GM23338 (cell line): ENCODE measurements at regions not wholly inside any gene's neighbourhood (a gene's known extent, or its start where the extent isn't known, plus 50 kb on each side); places are given as distances from the start of the nearest gene placed in this dataset.

Experiments
- ATAC-seq: fragments of 200-7000 bp; cut with Tn5 transposase; 3 replicates; pipeline ENCODE4 v1.9.1; 2020
- DNase-seq: peaks from one replicate; pipeline ENCODE4 v3.0.0-alpha.2; 2015; ENCODE audit warnings: low spot score
- H2AFZ ChIP-seq: fragments of 200-600 bp; sonication (generic); 2 replicates; pipeline ENCODE4 v1.8.0; 2016; ENCODE audit warnings: antibody characterized with exemption, mild to moderate bottlenecking, moderate library complexity
- H3F3A ChIP-seq: fragments of 200-600 bp; sonication (generic); replicated peaks from 2 replicates; pipeline ENCODE4 v1.8.0; 2017; ENCODE audit warnings: antibody characterized with exemption, mixed run types, low read depth
- H3K27ac ChIP-seq: fragments of 200-600 bp; sonication (generic); 2 replicates; pipeline ENCODE4 v1.6.1; 2016; ENCODE audit warnings: low read depth
- H3K27me3 ChIP-seq: fragments of 200-600 bp; sonication (generic); 2 replicates; pipeline ENCODE4 v1.8.0; 2016; ENCODE audit warnings: mild to moderate bottlenecking, mixed run types, moderate library complexity; ENCODE audit not compliant: insufficient read depth
- H3K36me3 ChIP-seq: fragments of 200-600 bp; sonication (generic); 2 replicates; pipeline ENCODE4 v1.8.0; 2016; ENCODE audit warnings: mild to moderate bottlenecking; ENCODE audit not compliant: insufficient read depth
- H3K4me1 ChIP-seq: fragments of 200-600 bp; sonication (generic); 2 replicates; pipeline ENCODE4 v1.8.0; 2016; ENCODE audit warnings: mild to moderate bottlenecking, moderate library complexity; ENCODE audit not compliant: insufficient read depth
- H3K4me2 ChIP-seq: fragments of 200-600 bp; sonication (generic); 2 replicates; pipeline ENCODE4 v1.7.1; 2017; ENCODE audit warnings: mixed run types
- H3K4me3 ChIP-seq: fragments of 200-600 bp; sonication (generic); 2 replicates; pipeline ENCODE4 v1.6.1; 2016; ENCODE audit warnings: mixed run types
- H3K79me2 ChIP-seq: fragments of 200-600 bp; sonication (generic); replicated peaks from 2 replicates; pipeline ENCODE4 v1.8.0; 2017; ENCODE audit warnings: mild to moderate bottlenecking; ENCODE audit not compliant: insufficient read depth
- H3K9me2 ChIP-seq: fragments of 200-600 bp; sonication (generic); 2 replicates; pipeline ENCODE4 v1.8.0; 2017; ENCODE audit not compliant: insufficient read depth
- H4K20me1 ChIP-seq: fragments of 200-600 bp; sonication (generic); replicated peaks from 2 replicates; pipeline ENCODE4 v1.8.0; 2017; ENCODE audit warnings: mild to moderate bottlenecking; ENCODE audit not compliant: insufficient read depth
- H3K27ac Mint-ChIP-seq: 2 replicates; pipeline ENCODE4 v1.8.0; 2020; ENCODE audit warnings: inconsistent platforms, mild to moderate bottlenecking, moderate library complexity, mixed read lengths
- H3K27me3 Mint-ChIP-seq: 3 replicates; pipeline ENCODE4 v1.8.0; 2022; ENCODE audit warnings: low read depth, mild to moderate bottlenecking, moderate library complexity, mixed read lengths, inconsistent platforms; ENCODE audit not compliant: insufficient read depth, poor library complexity
- H3K36me3 Mint-ChIP-seq: 3 replicates; pipeline ENCODE4 v1.8.0; 2021; ENCODE audit warnings: low read depth, mild to moderate bottlenecking, inconsistent platforms, moderate library complexity, mixed read lengths
- H3K4me1 Mint-ChIP-seq: 3 replicates; pipeline ENCODE4 v1.8.0; 2020; ENCODE audit warnings: mild to moderate bottlenecking, inconsistent platforms, mixed read lengths
- H3K4me3 Mint-ChIP-seq: 3 replicates; pipeline ENCODE4 v1.8.0; 2021; ENCODE audit warnings: moderate library complexity, mild to moderate bottlenecking, inconsistent platforms, mixed read lengths
- H3K9me3 Mint-ChIP-seq: 3 replicates; pipeline ENCODE4 v1.8.0; 2020; ENCODE audit warnings: moderate library complexity, mild to moderate bottlenecking, inconsistent platforms, mixed read lengths
- CREB1 ChIP-seq: fragments of 250-450 bp; sonication (Bioruptor Pico); IDR thresholded peaks from 2 replicates; pipeline ENCODE4 v1.5.0; 2020; ENCODE audit warnings: low read depth, mild to moderate bottlenecking, moderate library complexity
- CTCF ChIP-seq, 2 experiments: fragments of 200-600 bp in 1 of 2; sonication (generic) in 1 of 2; conservative IDR thresholded peaks; 2 replicates each; pipeline versions ENCODE4 v1.5.1 to v1.6.1; 2016 to 2017; ENCODE audit warnings: antibody characterized with exemption in 2 of 2, low read depth in 2 of 2, mild to moderate bottlenecking in 2 of 2, moderate library complexity in 1 of 2
- ETS1 ChIP-seq: IDR thresholded peaks from 2 replicates; pipeline ENCODE4 v1.6.1; 2016; ENCODE audit warnings: antibody characterized with exemption
- EZH2 ChIP-seq: fragments of 200-600 bp; sonication (generic); IDR thresholded peaks from one replicate; pipeline ENCODE4 v1.8.0; 2017; ENCODE audit warnings: antibody characterized with exemption, mild to moderate bottlenecking, low read depth; ENCODE audit not compliant: unreplicated experiment
- EZH2phosphoT487 ChIP-seq: fragments of 200-600 bp; sonication (generic); IDR thresholded peaks from one replicate; pipeline ENCODE4 v1.8.1; 2018; ENCODE audit warnings: antibody characterized with exemption; ENCODE audit not compliant: unreplicated experiment
- NANOG ChIP-seq: IDR thresholded peaks from 2 replicates; pipeline ENCODE4 v1.6.1; 2016; ENCODE audit warnings: antibody characterized with exemption, borderline replicate concordance
- POLR2AphosphoS5 ChIP-seq: IDR thresholded peaks from 2 replicates; pipeline ENCODE4 v1.6.1; 2016; ENCODE audit warnings: antibody characterized with exemption, low read depth
- REST ChIP-seq: IDR thresholded peaks from one replicate; pipeline ENCODE4 v1.6.1; 2018; ENCODE audit warnings: antibody characterized with exemption; ENCODE audit not compliant: unreplicated experiment
- STAT1 ChIP-seq: IDR thresholded peaks from one replicate; pipeline ENCODE4 v1.6.1; 2016; ENCODE audit warnings: antibody characterized with exemption; ENCODE audit not compliant: unreplicated experiment
- ZNF114 ChIP-seq: fragments of 250-450 bp; sonication (Bioruptor Pico); IDR thresholded peaks from 2 replicates; pipeline ENCODE4 v1.5.0; 2020; ENCODE audit warnings: mild to moderate bottlenecking, moderate library complexity
- ZNF331 ChIP-seq: fragments of 250-450 bp; sonication (Bioruptor Pico); IDR thresholded peaks from 2 replicates; pipeline ENCODE4 v1.5.0; 2020; ENCODE audit warnings: low read depth, mild to moderate bottlenecking, moderate library complexity

GRCh38 chr3:124559846-124560574 is 170.2 kb upstream of the UMPS start:
- H2AFZ ChIP-seq = no peak overlapping the region
- H3K4me2 ChIP-seq = no peak overlapping the region
- ATAC-seq (peak; percentile 86), DNase-seq (peak; percentile 92)
- Mint-ChIP-seq H3K4me3 (no peak overlapping the region), H3K27me3 (peaks cover 1% of the 10 kb centered on the region), H3K4me1 (peaks cover 23% of the 10 kb centered on the region), H3K36me3 (no peaks in the 10 kb centered on the region; the same call in 2 of the 3 replicates), H3K9me3 (no peaks in the 10 kb centered on the region), H3K27ac (no peak overlapping the region)
- no peaks in the 10 kb centered on the region for H3F3A ChIP-seq
- no peaks in the 10 kb centered on the region for H3K36me3 ChIP-seq
- TF ChIP-seq ZNF114 (CRISPR knock-in tag) = no peak
- no peak for TF ChIP-seq EZH2
- TF ChIP-seq CTCF (conservative IDR thresholded peaks at IDR 0.05; ENCODE audit: low read depth in 2 of 2) = peak; percentile 92 to 97
- no peaks in the 10 kb centered on the region for H3K79me2 ChIP-seq
- H3K9me2 ChIP-seq = no peaks in the 10 kb centered on the region
- H3K4me3 ChIP-seq = no peak overlapping the region
- H3K27ac ChIP-seq = no peak overlapping the region
- peaks cover 10% of the 10 kb centered on the region for H3K4me1 ChIP-seq
- no peaks in the 10 kb centered on the region for H4K20me1 ChIP-seq
- no peaks in the 10 kb centered on the region for H3K27me3 ChIP-seq

GRCh38 chr3:124560666-124561215 is 169.5 kb upstream of the UMPS start:
- Mint-ChIP-seq H3K27ac (no peak overlapping the region), H3K4me3 (no peak overlapping the region), H3K9me3 (no peaks in the 10 kb centered on the region), H3K4me1 (peaks cover 30% of the 10 kb centered on the region), H3K36me3 (no peaks in the 10 kb centered on the region; the same call in 2 of the 3 replicates), H3K27me3 (peaks cover 3% of the 10 kb centered on the region)
- Histone ChIP-seq H3K27me3 (no peaks in the 10 kb centered on the region), H3F3A (no peaks in the 10 kb centered on the region), H3K4me2 (no peak overlapping the region), H3K4me3 (no peak overlapping the region), H3K27ac (no peak overlapping the region), H2AFZ (no peak overlapping the region), H3K36me3 (no peaks in the 10 kb centered on the region), H3K9me2 (no peaks in the 10 kb centered on the region), H4K20me1 (no peaks in the 10 kb centered on the region), H3K79me2 (no peaks in the 10 kb centered on the region), H3K4me1 (peaks cover 10% of the 10 kb centered on the region)
- ATAC-seq (no peak), DNase-seq (no peak)
- TF ChIP-seq CREB1 (CRISPR knock-in tag) = no peak
- TF ChIP-seq CTCF (conservative IDR thresholded peaks at IDR 0.05; ENCODE audit: low read depth in 2 of 2) = no peak
- TF ChIP-seq POLR2AphosphoS5 = no peak
- TF ChIP-seq EZH2phosphoT487 = no peak
- TF ChIP-seq ZNF114 (CRISPR knock-in tag) = no peak
- no peak for TF ChIP-seq REST
- no peak for TF ChIP-seq ZNF331 (CRISPR knock-in tag)
- TF ChIP-seq STAT1 = no peak
- no peak for TF ChIP-seq ETS1
- TF ChIP-seq NANOG = no peak
